GM10266 (cell line): ENCODE measurements at regions not wholly inside any gene's neighbourhood (a gene's known extent, or its start where the extent isn't known, plus 50 kb on each side); places are given as distances from the start of the nearest gene placed in this dataset.
A peak's percentile ranks its signal among the peaks of the same experiment; 100 is the strongest.

Source experiments
- DNase-seq: peaks from one replicate; pipeline ENCODE4 v3.0.0; 2012; ENCODE audit errors: extremely low spot score
- CTCF ChIP-seq: IDR thresholded peaks from 2 replicates; pipeline ENCODE4 v1.5.1; 2012; ENCODE audit warnings: mild to moderate bottlenecking, low read depth; ENCODE audit not compliant: control insufficient read depth, insufficient read depth; ENCODE audit errors: missing control alignments

DNA sequence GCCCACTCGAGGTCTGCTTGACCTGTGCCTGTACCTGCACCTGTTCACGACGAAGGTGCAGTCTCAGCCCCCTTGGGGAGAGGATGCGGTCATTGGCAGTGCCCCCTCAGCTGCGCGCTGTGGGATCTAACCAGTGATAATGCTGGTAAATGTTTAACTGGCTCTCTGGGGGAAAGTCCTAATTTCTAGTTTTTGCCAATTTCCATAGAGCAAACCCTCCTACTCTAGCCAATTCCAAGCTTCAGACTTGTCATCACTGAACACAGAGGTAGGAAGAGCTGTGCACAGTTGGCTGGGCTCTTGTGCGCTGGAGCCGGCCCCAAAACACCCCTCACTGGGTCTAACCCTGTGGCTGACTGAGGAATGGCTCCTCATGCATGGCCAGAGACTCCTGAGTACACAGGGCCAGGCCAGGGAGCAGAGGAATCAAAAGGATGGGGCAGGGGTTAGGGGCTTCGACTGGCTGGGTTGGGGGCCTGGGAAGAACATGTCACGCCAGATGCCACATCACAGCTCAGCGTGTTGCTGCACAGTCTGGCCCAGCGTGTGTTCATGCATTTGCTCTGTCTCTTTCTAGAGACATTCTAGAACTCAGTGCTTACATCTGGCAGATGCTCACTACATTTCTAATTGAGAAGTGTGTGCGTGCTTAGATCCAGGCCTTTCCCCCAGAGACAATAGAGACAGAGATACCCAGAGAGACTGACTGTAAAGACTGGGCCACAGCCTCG is 270.8 kb downstream of the BCOR start:
- DNase-seq, result no peak
- TF ChIP-seq CTCF, result no peak

GRCh38 chrX:39827951-39828350 is 269.8 kb downstream of the BCOR start:
- no peak for TF ChIP-seq CTCF

GRCh38 chrX:39828971-39829370 is 268.8 kb downstream of the BCOR start:
- no peak for TF ChIP-seq CTCF
- no peak for DNase-seq

More at GRCh38 chrX:39827951-39828350, 269.8 kb downstream of the BCOR start:
- DNase-seq, result peak; percentile 38

DNA sequence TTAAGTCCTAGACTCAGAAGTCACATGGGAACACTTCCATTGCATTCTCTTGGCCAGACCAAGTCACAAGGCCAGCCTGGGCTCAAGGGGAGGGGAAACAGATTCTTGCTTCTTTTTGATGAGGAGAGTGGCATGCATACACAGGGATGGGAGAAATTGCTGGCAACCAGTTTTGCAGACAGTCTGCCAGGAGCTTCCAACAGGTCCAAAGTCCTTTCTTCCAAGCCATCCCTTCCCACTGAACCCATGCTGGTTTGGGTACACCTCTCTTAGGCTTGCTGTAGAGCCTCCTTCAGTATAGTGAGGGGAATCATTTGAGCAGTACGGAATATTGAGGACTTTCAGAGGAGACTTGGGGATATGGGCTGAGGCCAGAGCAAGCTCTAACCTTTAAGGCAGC is 267.8 kb downstream of the BCOR start:
- no peak for TF ChIP-seq CTCF
- no peak for DNase-seq

DNA sequence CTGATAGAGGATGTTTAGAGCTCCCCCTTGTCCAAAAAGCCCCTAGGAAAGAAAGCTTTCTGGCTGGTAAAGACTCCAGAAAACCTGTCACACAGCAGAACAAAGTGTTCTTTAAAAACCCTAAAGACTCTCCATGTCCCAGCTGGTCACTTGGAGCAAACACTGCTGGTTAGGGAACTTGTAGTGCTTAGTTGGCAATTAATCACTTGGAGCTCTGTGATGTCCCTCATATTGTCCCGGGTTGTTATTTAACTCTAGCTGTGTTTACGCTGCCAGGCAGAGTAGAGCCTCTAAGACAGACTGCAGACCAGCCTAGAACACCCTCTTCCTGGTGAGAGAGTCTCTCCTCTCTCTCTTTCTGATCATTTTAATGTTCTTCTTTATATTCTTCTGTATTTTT is 267.3 kb downstream of the BCOR start:
- no peak for TF ChIP-seq CTCF
- DNase-seq, result no peak

GRCh38 chrX:39832211-39832610 is 265.5 kb downstream of the BCOR start:
- TF ChIP-seq CTCF, result no peak
- no peak for DNase-seq

GRCh38 chrX:39834600-39834999 is 263.2 kb downstream of the BCOR start:
- no peak for DNase-seq
- no peak for TF ChIP-seq CTCF
